MM.1S (cell line): ENCODE measurements at regions not wholly inside any gene's neighbourhood (a gene's known extent, or its start where the extent isn't known, plus 50 kb on each side); places are given as distances from the start of the nearest gene placed in this dataset.

Experiments used
- DNase-seq: peaks from one replicate; pipeline ENCODE4 v3.0.0-alpha.2; 2015
- H2AFZ ChIP-seq: fragments of 300-600 bp; sonication (generic); 2 replicates; pipeline ENCODE4 v1.6.0; 2016; ENCODE audit warnings: antibody characterized with exemption, low read length
- H3F3A ChIP-seq: fragments of 300-600 bp; sonication (generic); 2 replicates; pipeline ENCODE4 v1.6.1; 2016; ENCODE audit warnings: mild to moderate bottlenecking, antibody characterized with exemption, low read length, moderate library complexity, mixed read lengths; ENCODE audit not compliant: insufficient read depth
- H3K27ac ChIP-seq: fragments of 300-600 bp; sonication (generic); 2 replicates; pipeline ENCODE4 v1.5.1; 2016; ENCODE audit warnings: mild to moderate bottlenecking, low read length
- H3K27me3 ChIP-seq: fragments of 300-600 bp; sonication (generic); replicated peaks from 2 replicates; pipeline ENCODE4 v1.6.0; 2016; ENCODE audit warnings: low read length; ENCODE audit not compliant: insufficient read depth
- H3K36me3 ChIP-seq: fragments of 300-600 bp; sonication (generic); replicated peaks from 2 replicates; pipeline ENCODE4 v1.6.1; 2016; ENCODE audit warnings: mild to moderate bottlenecking, low read length, mixed read lengths; ENCODE audit not compliant: insufficient read depth
- H3K4me1 ChIP-seq: fragments of 300-600 bp; sonication (generic); 2 replicates; pipeline ENCODE4 v1.6.1; 2016; ENCODE audit warnings: low read length, mixed read lengths
- H3K4me2 ChIP-seq: fragments of 300-600 bp; sonication (generic); 2 replicates; pipeline ENCODE4 v1.6.0; 2016; ENCODE audit warnings: low read depth, low read length
- H3K4me3 ChIP-seq: fragments of 300-600 bp; sonication (generic); 2 replicates; pipeline ENCODE4 v1.5.1; 2016; ENCODE audit warnings: low read length, mixed read lengths
- H3K79me2 ChIP-seq: fragments of 300-600 bp; sonication (generic); 2 replicates; pipeline ENCODE4 v1.6.1; 2016; ENCODE audit warnings: mixed run types, low read length, mixed read lengths
- H3K9ac ChIP-seq: fragments of 300-600 bp; sonication (generic); 2 replicates; pipeline ENCODE4 v1.6.1; 2016; ENCODE audit warnings: low read length, mixed read lengths
- H3K9me2 ChIP-seq: fragments of 300-600 bp; sonication (generic); replicated peaks from 2 replicates; pipeline ENCODE4 v1.6.1; 2016; ENCODE audit warnings: mild to moderate bottlenecking, low read length, mixed read lengths; ENCODE audit not compliant: insufficient read depth
- H3K9me3 ChIP-seq: fragments of 300-600 bp; sonication (generic); replicated peaks from 2 replicates; pipeline ENCODE4 v1.6.1; 2016; ENCODE audit warnings: mild to moderate bottlenecking, low read length, mixed read lengths; ENCODE audit not compliant: insufficient read depth
- H4K20me1 ChIP-seq: fragments of 300-600 bp; sonication (generic); 2 replicates; pipeline ENCODE4 v1.6.1; 2016; ENCODE audit warnings: mild to moderate bottlenecking, low read length, moderate library complexity, mixed read lengths; ENCODE audit not compliant: insufficient read depth
- CTCF ChIP-seq: fragments of 300-600 bp; sonication (generic); IDR thresholded peaks from 2 replicates; pipeline ENCODE4 v1.5.1; 2016; ENCODE audit warnings: antibody characterized with exemption, low read length, mixed read lengths
- EZH2 ChIP-seq: fragments of 300-600 bp; sonication (generic); optimal IDR thresholded peaks from 2 replicates; pipeline ENCODE3; 2017; ENCODE audit warnings: low read depth, mild to moderate bottlenecking, antibody characterized with exemption, low read length, mixed read lengths
- EZH2phosphoT487 ChIP-seq: fragments of 300-600 bp; sonication (generic); IDR thresholded peaks from 2 replicates; pipeline ENCODE4 v1.6.1; 2018; ENCODE audit warnings: antibody characterized with exemption, low read length

DNA sequence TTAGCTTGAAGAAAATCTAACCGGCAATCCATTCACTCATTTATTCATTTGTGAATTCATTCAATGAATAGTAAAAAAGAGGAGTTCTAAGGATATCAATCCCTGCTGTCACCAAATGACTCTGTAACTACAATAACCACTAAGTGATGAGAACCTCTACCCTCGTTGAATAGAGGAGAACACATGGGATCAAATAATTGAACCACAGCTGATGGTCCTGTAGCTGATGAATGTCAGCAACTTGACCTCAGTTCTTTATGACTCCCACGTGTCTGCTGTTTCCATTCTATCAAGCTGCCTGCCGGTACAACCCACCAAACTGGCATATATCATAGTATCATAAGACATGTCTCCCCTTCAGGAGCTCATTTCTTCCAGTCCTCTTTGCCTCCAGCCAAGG, 150.3 kb downstream of the PTGER3 start:
- H3K27me3 ChIP-seq = no peaks in the 10 kb centered on the region
- H3K9me3 ChIP-seq = no peaks in the 10 kb centered on the region
- H3K79me2 ChIP-seq = no peaks in the 10 kb centered on the region
- H3K9ac ChIP-seq = no peak overlapping the region
- no peaks in the 10 kb centered on the region; the same call in 1 of the 2 replicates for H3F3A ChIP-seq
- H4K20me1 ChIP-seq = no peaks in the 10 kb centered on the region
- no peaks in the 10 kb centered on the region for H3K9me2 ChIP-seq
- H3K36me3 ChIP-seq = no peaks in the 10 kb centered on the region
- H3K4me3 ChIP-seq = no peak overlapping the region
- no peak for DNase-seq
- TF ChIP-seq EZH2 = no peak
- TF ChIP-seq CTCF = no peak
- no peak for TF ChIP-seq EZH2phosphoT487
- peaks cover 6% of the 10 kb centered on the region; the same call in 1 of the 2 replicates for H3K4me1 ChIP-seq
- H3K27ac ChIP-seq = no peak overlapping the region
- H3K4me2 ChIP-seq = no peak overlapping the region
- H2AFZ ChIP-seq = no peak overlapping the region

DNA sequence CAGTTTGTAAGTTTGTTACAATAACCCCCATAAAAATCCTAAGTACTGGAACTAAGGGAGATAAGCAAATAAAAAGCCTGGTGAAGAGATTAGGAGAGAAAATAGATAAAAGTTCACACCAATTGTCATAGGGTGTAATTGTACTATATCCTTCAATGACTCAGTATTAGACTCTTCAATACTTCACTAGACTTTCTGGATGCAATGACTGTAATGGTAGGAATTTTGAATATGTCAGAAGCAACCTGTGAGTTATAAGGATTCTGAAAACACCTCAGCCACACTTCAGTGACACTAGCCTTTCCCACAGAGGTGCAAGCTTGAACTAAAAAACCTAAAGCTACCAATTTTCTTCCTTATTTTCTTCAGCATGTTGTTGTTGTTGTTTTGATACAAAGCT, 147.9 kb downstream of the PTGER3 start:
- Histone ChIP-seq H3K4me3 (no peak overlapping the region), H3K27ac (no peak overlapping the region), H4K20me1 (no peaks in the 10 kb centered on the region), H3K9ac (no peak overlapping the region), H3K4me2 (no peak overlapping the region), H3K9me2 (no peaks in the 10 kb centered on the region), H3F3A (no peaks in the 10 kb centered on the region; the same call in 1 of the 2 replicates), H3K79me2 (no peaks in the 10 kb centered on the region), H3K4me1 (peaks cover 6% of the 10 kb centered on the region; the same call in 1 of the 2 replicates), H2AFZ (no peak overlapping the region), H3K9me3 (no peaks in the 10 kb centered on the region), H3K36me3 (no peaks in the 10 kb centered on the region), H3K27me3 (no peaks in the 10 kb centered on the region)
- no peak for DNase-seq
- TF ChIP-seq CTCF (no peak), EZH2 (no peak), EZH2phosphoT487 (no peak)

- H2AFZ ChIP-seq = no peak overlapping the region
- H3K36me3 ChIP-seq = no peaks in the 10 kb centered on the region
- no peak for DNase-seq
- H3F3A ChIP-seq = no peaks in the 10 kb centered on the region
- no peaks in the 10 kb centered on the region for H3K9me2 ChIP-seq
- H4K20me1 ChIP-seq = no peaks in the 10 kb centered on the region
- no peaks in the 10 kb centered on the region for H3K4me1 ChIP-seq
- no peak overlapping the region for H3K9ac ChIP-seq
- no peak for TF ChIP-seq EZH2phosphoT487
- no peak for TF ChIP-seq CTCF
- TF ChIP-seq EZH2 = no peak
- no peaks in the 10 kb centered on the region for H3K27me3 ChIP-seq
- H3K27ac ChIP-seq = no peak overlapping the region
- H3K9me3 ChIP-seq = no peaks in the 10 kb centered on the region
- H3K4me3 ChIP-seq = no peak overlapping the region
- no peak overlapping the region for H3K4me2 ChIP-seq
- no peaks in the 10 kb centered on the region for H3K79me2 ChIP-seq
These were observed 145.4 kb downstream of the PTGER3 start for GRCh38 chr1:70902211-70902610.
